Heart left ventricle (tissue), 16 donors: ENCODE measurements at regions not wholly inside any gene's neighbourhood (a gene's known extent, or its start where the extent isn't known, plus 50 kb on each side); places are given as distances from the start of the nearest gene placed in this dataset.

Experiments
- ATAC-seq, 4 donors: fragments of 200-7000 bp; cut with Tn5 transposase; one replicate each; pipeline ENCODE4 v1.9.1; 2020 to 2022; ENCODE audit warnings: moderate library complexity in 4 of 4, mild to moderate bottlenecking in 3 of 4, moderate number of reproducible peaks in 1 of 4
- DNase-seq, 5 donors: peaks; one replicate each; pipeline ENCODE4 v3.0.0-alpha.2; 2020
- H3K27ac ChIP-seq, 12 donors: fragments of 200-600 bp; sonication (generic) in 4 of 12; one replicate each; pipeline versions ENCODE4 v1.5.0 to v1.8.0; 2016 to 2022; ENCODE audit warnings: mild to moderate bottlenecking in 2 of 12
- H3K27me3 ChIP-seq, 9 donors: fragments of 200-600 bp; sonication (generic) in 2 of 9; one replicate each; pipeline versions ENCODE4 v1.5.1 to v1.8.0; 2016 to 2022; ENCODE audit warnings: mild to moderate bottlenecking in 3 of 9
- H3K36me3 ChIP-seq, 9 donors: fragments of 200-600 bp; sonication (generic) in 2 of 9; one replicate each; pipeline versions ENCODE4 v1.5.0 to v1.8.0; 2018 to 2022; ENCODE audit warnings: mild to moderate bottlenecking in 2 of 9
- H3K4me1 ChIP-seq, 12 donors: fragments of 200-600 bp; sonication (generic) in 4 of 12; one replicate each; pipeline versions ENCODE4 v1.5.0 to v1.8.0; 2016 to 2022; ENCODE audit warnings: mild to moderate bottlenecking in 3 of 12
- H3K4me3 ChIP-seq, 12 donors: fragments of 200-600 bp; sonication (generic) in 4 of 12; one replicate each; pipeline versions ENCODE4 v1.5.0 to v1.8.0; 2017 to 2022; ENCODE audit warnings: mild to moderate bottlenecking in 9 of 12, moderate library complexity in 4 of 12
- H3K9me3 ChIP-seq, 12 donors: fragments of 200-600 bp; sonication (generic) in 4 of 12; one replicate each; pipeline versions ENCODE4 v1.5.0 to v1.8.0; 2016 to 2022; ENCODE audit warnings: mild to moderate bottlenecking in 1 of 12
- POLR2A ChIP-seq, 2 donors: fragments of 450-650 bp; IDR thresholded peaks; one replicate each; pipeline ENCODE4 v1.6.1; 2017; ENCODE audit warnings: antibody characterized with exemption in 2 of 2, mild to moderate bottlenecking in 2 of 2, moderate library complexity in 2 of 2
- WGBS, 4 donors: extraction: QIAGEN DNeasy Blood & Tissue Kit in 2 of 4; methylation state at CpG; one replicate each; pipeline versions ENCODE4 v1.1.5 to v1.1.7; 2013 to 2018; 5-methylcytosine and 5-hydroxymethylcytosine counted together
- intact Hi-C, 10 donors: fragments of 100-400 bp; cut with DNase I; formaldehyde crosslinking; loops; one replicate each; pipeline versions ENCODE4 v1.11.1 to v1.14.2; 2022
- TF ChIP-seq, protein P1 (sequence below), 12 donors: fragments of 200-600 bp; sonication (generic) in 4 of 12; IDR thresholded peaks; one replicate each; pipeline versions ENCODE4 v1.5.0 to v1.8.0; 2018 to 2022; ENCODE audit warnings: antibody characterized with exemption in 12 of 12, mild to moderate bottlenecking in 5 of 12
- donor health status: ischemic (EF 13 %, LVEDD 7.1; RV severe dilation, severe dysfunction).
- donor health status: healthy with polysubstance abuse.
- donor health status: DM: no; HTN: yes; CAD: no.
- donor health status: DM: no; HTN: no; CAD: no.
- donor health status: ischemic (EF 25% LVEDD 6.9; RV normal size, moderate dysfunction).
- donor health status: ischemic (EF 25% LVEDD 5.7; RV mildly dilated, moderate dysfunction).
- donor health status: healthy.
- donor health status: DM: yes; HTN: yes; CAD: no.
- donor health status: ischemic (EF 35%, LVEDD 5.7; RV mildly dilated, moderate dysfunction).
- donor health status: nonischemic (EF 11% LVEDD 7.7; RV severe dilation, severe dysfunction).
- donor health status: DM: yes; HTN: yes; CAD: no.
- donor health status: PGD.
- donor health status: ischemic (EF 29% LVEDD 5.4; RV normal size, mild dysfunction).
- donor health status: nonischemic (EF 23%, LVEDD 6.1; RV moderate dilation, normal function).

DNA sequence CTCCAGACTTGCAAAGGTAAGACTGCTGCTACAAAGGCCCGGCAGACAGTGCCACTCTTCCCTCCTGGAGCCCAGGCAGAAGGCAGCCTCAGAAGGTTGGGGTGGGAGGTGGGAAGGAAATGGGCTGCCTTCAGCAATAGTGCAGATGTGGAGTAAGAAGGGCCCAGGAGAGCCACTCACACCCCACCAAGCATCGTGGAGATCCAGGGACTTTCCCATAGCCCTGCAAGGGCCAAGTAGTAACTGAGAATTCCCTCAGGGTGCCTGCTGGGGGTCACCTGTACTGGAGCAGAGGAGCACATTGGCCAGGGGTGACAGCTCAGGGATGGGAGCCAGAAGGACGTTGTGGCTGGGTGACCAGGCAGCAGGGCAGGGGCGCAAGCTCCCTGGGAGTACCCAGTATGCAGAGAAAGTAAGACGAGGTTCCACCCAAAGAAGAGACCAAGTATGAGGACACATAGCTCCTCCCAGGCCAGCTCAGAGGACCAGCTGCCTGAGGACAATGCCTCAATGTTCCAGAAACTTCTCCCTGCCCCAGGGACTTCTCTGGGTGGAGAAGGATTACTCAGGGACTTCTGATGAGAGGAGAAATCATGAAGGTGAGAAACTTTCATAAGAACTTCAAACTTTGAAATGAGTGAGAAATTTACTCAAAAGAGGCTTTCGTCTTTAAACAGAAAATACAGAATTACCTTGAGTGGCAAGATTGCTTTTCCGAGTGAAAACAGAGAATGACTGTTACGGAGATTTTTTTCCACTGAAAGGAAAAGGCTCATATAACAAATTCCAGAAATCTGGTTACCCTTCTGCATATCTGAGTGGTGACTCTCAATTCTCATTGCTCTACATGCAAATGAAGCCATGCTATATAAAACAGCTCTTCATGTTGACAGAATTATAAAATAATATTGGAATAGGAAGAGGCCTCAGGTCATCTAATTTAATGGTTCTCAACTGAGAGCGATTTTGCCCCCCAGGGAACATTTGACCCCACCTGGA, 87.9 kb upstream of the TRIO start:
- DNase-seq (no peak), ATAC-seq (peak in 3 of 4 donors; percentile 28 to 58 (median 42))
- intact Hi-C loops = no loop called here
- TF ChIP-seq POLR2A (IDR thresholded peaks at IDR 0.05) = no peak
- TF ChIP-seq, protein P1, sequence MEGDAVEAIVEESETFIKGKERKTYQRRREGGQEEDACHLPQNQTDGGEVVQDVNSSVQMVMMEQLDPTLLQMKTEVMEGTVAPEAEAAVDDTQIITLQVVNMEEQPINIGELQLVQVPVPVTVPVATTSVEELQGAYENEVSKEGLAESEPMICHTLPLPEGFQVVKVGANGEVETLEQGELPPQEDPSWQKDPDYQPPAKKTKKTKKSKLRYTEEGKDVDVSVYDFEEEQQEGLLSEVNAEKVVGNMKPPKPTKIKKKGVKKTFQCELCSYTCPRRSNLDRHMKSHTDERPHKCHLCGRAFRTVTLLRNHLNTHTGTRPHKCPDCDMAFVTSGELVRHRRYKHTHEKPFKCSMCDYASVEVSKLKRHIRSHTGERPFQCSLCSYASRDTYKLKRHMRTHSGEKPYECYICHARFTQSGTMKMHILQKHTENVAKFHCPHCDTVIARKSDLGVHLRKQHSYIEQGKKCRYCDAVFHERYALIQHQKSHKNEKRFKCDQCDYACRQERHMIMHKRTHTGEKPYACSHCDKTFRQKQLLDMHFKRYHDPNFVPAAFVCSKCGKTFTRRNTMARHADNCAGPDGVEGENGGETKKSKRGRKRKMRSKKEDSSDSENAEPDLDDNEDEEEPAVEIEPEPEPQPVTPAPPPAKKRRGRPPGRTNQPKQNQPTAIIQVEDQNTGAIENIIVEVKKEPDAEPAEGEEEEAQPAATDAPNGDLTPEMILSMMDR (IDR thresholded peaks at IDR 0.05) = no peak
- Histone ChIP-seq H3K27me3 (no peaks in the 10 kb centered on the region), H3K4me3 (no peak overlapping the region), H3K4me1 (no peaks in the 10 kb centered on the region), H3K36me3 (no peaks in the 10 kb centered on the region), H3K9me3 (peaks cover 0 to 3% (median 0%) of the 10 kb centered on the region in 12 donors), H3K27ac (no peak overlapping the region)
- WGBS, 4 donors = 68 to 81% (median 78%) methylated on average over 9 of the region's 9 CpGs

DNA sequence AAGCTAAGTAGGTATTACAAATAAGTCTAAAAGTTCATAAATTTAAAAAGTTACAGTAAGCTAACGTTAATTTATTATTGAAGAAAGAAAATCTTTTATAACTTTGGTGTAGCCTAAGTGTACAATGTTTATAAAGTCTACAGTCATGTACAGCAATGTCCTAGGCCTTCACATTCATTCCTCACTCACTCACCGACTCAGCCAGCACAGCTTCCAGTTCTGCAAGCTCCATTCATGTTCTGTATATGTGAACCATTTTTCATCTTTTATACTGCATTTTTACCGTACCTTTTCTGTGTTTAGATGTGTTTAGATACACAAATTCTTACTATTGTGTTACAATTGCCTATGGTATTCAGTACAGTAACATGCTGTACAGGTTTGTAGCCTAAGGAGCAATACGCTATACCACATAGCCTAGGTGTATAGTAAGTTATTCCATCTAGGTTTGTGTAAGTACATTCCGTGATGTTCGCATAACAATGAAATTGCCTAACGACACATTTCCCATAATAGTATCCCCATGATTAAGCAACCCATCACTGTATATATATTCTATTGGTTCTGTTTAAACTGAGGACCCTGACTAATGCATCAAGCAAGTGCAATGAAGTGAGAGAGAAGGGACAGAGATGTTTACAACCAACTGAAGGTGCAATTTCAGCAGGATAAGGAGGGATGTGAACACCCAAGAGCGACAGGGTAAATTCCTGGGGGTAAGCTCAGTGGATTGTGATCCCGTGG, 88.9 kb upstream of the TRIO start:
- Histone ChIP-seq H3K4me1 (no peaks in the 10 kb centered on the region), H3K36me3 (no peaks in the 10 kb centered on the region), H3K27ac (no peak overlapping the region), H3K27me3 (no peaks in the 10 kb centered on the region), H3K4me3 (no peak overlapping the region), H3K9me3 (peaks cover 0 to 6% (median 0%) of the 10 kb centered on the region in 12 donors)
- ATAC-seq (no peak), DNase-seq (no peak)
- intact Hi-C loops = no loop called here
- TF ChIP-seq, protein P1 (IDR thresholded peaks at IDR 0.05) = no peak
- TF ChIP-seq POLR2A (IDR thresholded peaks at IDR 0.05) = no peak
- 85 to 95% (median 91%) methylated on average over 9 of the region's 9 CpGs for WGBS, 4 donors

DNA sequence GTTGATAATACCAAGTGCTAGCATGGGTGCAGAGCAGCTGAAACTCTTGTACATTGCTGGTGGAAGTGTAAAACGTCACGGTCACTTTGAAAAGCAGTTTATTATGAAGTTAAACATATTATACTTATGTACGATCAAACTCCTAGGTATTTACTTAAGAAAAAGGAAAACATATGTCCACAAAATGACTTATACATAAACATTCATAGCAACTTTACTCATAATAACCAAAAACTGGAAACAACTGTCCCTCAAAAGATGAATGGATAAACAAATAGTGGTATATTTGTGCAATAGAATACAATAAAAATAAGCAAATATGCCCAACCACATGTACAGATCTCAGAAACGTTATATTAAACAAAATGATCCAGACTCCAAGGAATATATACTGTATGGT, 92.3 kb upstream of the TRIO start:
- Histone ChIP-seq H3K27me3 (no peaks in the 10 kb centered on the region), H3K9me3 (peaks cover 0 to 13% (median 0%) of the 10 kb centered on the region in 12 donors), H3K36me3 (no peaks in the 10 kb centered on the region), H3K4me3 (no peak overlapping the region), H3K4me1 (no peaks in the 10 kb centered on the region), H3K27ac (no peak overlapping the region)
- TF ChIP-seq, protein P1 (IDR thresholded peaks at IDR 0.05) = no peak
- no peak for TF ChIP-seq POLR2A (IDR thresholded peaks at IDR 0.05)
- intact Hi-C loops = no loop called here
- ATAC-seq = no peak
- no peak for DNase-seq
- 65 to 77% (median 70%) methylated on average over 4 of the region's 4 CpGs for WGBS, 4 donors

DNA sequence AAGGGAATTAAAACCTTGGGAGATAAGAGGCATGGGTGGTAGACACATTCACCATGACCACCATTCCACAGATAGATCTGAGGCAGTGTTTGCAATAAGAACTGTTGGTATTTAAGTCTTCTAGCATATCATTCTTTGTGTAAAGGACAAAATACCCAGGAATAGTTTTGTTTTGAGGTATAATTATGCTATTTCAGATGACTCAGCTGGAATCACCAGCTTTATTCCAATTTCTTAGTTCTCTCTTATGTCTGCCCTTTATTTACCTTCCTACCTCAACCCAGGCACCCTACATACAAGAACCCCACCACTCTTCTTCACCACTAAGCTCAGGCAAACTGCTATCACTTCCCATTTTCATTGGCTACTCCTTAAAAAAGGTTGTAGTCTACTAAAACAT, 94.7 kb upstream of the TRIO start:
- Histone ChIP-seq H3K27ac (no peak overlapping the region), H3K9me3 (peaks cover 0 to 13% (median 0%) of the 10 kb centered on the region in 12 donors), H3K36me3 (no peaks in the 10 kb centered on the region), H3K4me1 (no peaks in the 10 kb centered on the region), H3K4me3 (no peak overlapping the region), H3K27me3 (no peaks in the 10 kb centered on the region)
- TF ChIP-seq, protein P1 (IDR thresholded peaks at IDR 0.05) = no peak
- no peak for TF ChIP-seq POLR2A (IDR thresholded peaks at IDR 0.05)
- ATAC-seq (no peak), DNase-seq (no peak)
- intact Hi-C loops = no loop called here
